Nephron progenitor cell (in vitro differentiated cells): ENCODE measurements at regions not wholly inside any gene's neighbourhood (a gene's known extent, or its start where the extent isn't known, plus 50 kb on each side); places are given as distances from the start of the nearest gene placed in this dataset.

Experiments used
- DNase-seq: peaks from one replicate; pipeline ENCODE4 v3.0.0; 2021
- H3K27ac Mint-ChIP-seq: 2 replicates; pipeline ENCODE4 v1.8.0; 2021; ENCODE audit warnings: mild to moderate bottlenecking, moderate library complexity, mixed read lengths
- H3K27me3 Mint-ChIP-seq: 2 replicates; pipeline ENCODE4 v1.8.0; 2021; ENCODE audit warnings: mild to moderate bottlenecking, low read depth, mixed read lengths; ENCODE audit not compliant: poor library complexity
- H3K36me3 Mint-ChIP-seq: 2 replicates; pipeline ENCODE4 v1.8.0; 2021; ENCODE audit warnings: low read depth, mixed read lengths
- H3K4me1 Mint-ChIP-seq: 2 replicates; pipeline ENCODE4 v1.8.0; 2021; ENCODE audit warnings: mixed read lengths
- H3K4me3 Mint-ChIP-seq: 2 replicates; pipeline ENCODE4 v1.8.0; 2021; ENCODE audit warnings: mild to moderate bottlenecking, moderate library complexity, mixed read lengths
- H3K9me3 Mint-ChIP-seq: 2 replicates; pipeline ENCODE4 v1.8.0; 2021; ENCODE audit warnings: mild to moderate bottlenecking, moderate library complexity, mixed read lengths
- CTCF ChIP-seq: fragments of 200-600 bp; sonication (generic); IDR thresholded peaks from 2 replicates; pipeline ENCODE4 v1.5.0; 2021; ENCODE audit warnings: antibody characterized with exemption

- Mint-ChIP-seq H3K27me3 (no peaks in the 10 kb centered on the region), H3K36me3 (no peaks in the 10 kb centered on the region), H3K9me3 (no peaks in the 10 kb centered on the region), H3K27ac (no peak overlapping the region), H3K4me3 (no peak overlapping the region), H3K4me1 (peaks cover 62% of the 10 kb centered on the region)
- no peak for TF ChIP-seq CTCF
- DNase-seq, result no peak
Observed at GRCh38 chr21:39037807-39038405, 145.3 kb downstream of the PSMG1 start.

- no peaks in the 10 kb centered on the region for H3K9me3 Mint-ChIP-seq
- H3K4me1 Mint-ChIP-seq, result peaks cover 66% of the 10 kb centered on the region
- H3K4me3 Mint-ChIP-seq, result no peak overlapping the region
- peaks cover 5% of the 10 kb centered on the region for H3K27me3 Mint-ChIP-seq
- H3K27ac Mint-ChIP-seq, result no peak overlapping the region
- TF ChIP-seq CTCF, result no peak
- H3K36me3 Mint-ChIP-seq, result no peaks in the 10 kb centered on the region
- no peak for DNase-seq
Observed at GRCh38 chr21:39036581-39036980, 146.7 kb downstream of the PSMG1 start.

- H3K27ac Mint-ChIP-seq, result peak overlapping the region; percentile 71
- no peak for DNase-seq
- no peak overlapping the region for H3K4me3 Mint-ChIP-seq
- H3K36me3 Mint-ChIP-seq, result no peaks in the 10 kb centered on the region
- H3K9me3 Mint-ChIP-seq, result no peaks in the 10 kb centered on the region
- peaks cover 11% of the 10 kb centered on the region for H3K27me3 Mint-ChIP-seq
- peaks cover 74% of the 10 kb centered on the region for H3K4me1 Mint-ChIP-seq
- TF ChIP-seq CTCF, result no peak
Observed at GRCh38 chr21:39034590-39035536, 148.4 kb downstream of the PSMG1 start.

- Mint-ChIP-seq H3K4me1 (peaks cover 66% of the 10 kb centered on the region), H3K27ac (peak overlapping the region; percentile 96), H3K4me3 (peak overlapping the region; percentile 27), H3K9me3 (no peaks in the 10 kb centered on the region), H3K27me3 (peaks cover 11% of the 10 kb centered on the region), H3K36me3 (no peaks in the 10 kb centered on the region)
- TF ChIP-seq CTCF, result no peak
- no peak for DNase-seq
Observed at GRCh38 chr21:39033878-39034589, 149.2 kb downstream of the PSMG1 start.

GRCh38 chr21:39029900-39030884 lies 153.1 kb downstream of the PSMG1 start:
- TF ChIP-seq CTCF, result no peak
- H3K4me1 Mint-ChIP-seq, result peaks cover 50% of the 10 kb centered on the region
- peaks cover 15% of the 10 kb centered on the region for H3K27me3 Mint-ChIP-seq
- H3K27ac Mint-ChIP-seq, result no peak overlapping the region
- H3K4me3 Mint-ChIP-seq, result no peak overlapping the region
- H3K36me3 Mint-ChIP-seq, result peaks cover 5% of the 10 kb centered on the region
- DNase-seq, result no peak
- peaks cover 11% of the 10 kb centered on the region for H3K9me3 Mint-ChIP-seq
